Mesenchymal stem cell (in vitro differentiated cells and primary cell): ENCODE measurements at regions not wholly inside any gene's neighbourhood (a gene's known extent, or its start where the extent isn't known, plus 50 kb on each side); places are given as distances from the start of the nearest gene placed in this dataset.

ENCODE experiments used
- DNase-seq: peaks from one replicate; pipeline ENCODE4 v3.0.0-alpha.2; 2013
- H2AFZ ChIP-seq: one replicate; pipeline ENCODE4 v1.6.1; 2013; ENCODE audit warnings: low read depth, mild to moderate bottlenecking, control low read depth, inconsistent platforms, low read length, moderate library complexity
- H2AK5ac ChIP-seq: 2 replicates; pipeline ENCODE4 v1.6.1; 2013; ENCODE audit warnings: low read length, moderate library complexity, mild to moderate bottlenecking, inconsistent platforms; ENCODE audit not compliant: severe bottlenecking
- H2BK120ac ChIP-seq: one replicate; pipeline ENCODE4 v1.6.1; 2013; ENCODE audit warnings: low read depth, mild to moderate bottlenecking, inconsistent platforms, low read length, moderate library complexity
- H2BK12ac ChIP-seq, 2 experiments: one replicate each; pipeline ENCODE4 v1.6.1; 2013; ENCODE audit warnings: inconsistent platforms in 2 of 2, low read length in 2 of 2, mild to moderate bottlenecking in 2 of 2, moderate library complexity in 2 of 2, control low read depth in 1 of 2
- H2BK15ac ChIP-seq: one replicate; pipeline ENCODE4 v1.6.1; 2013; ENCODE audit warnings: mild to moderate bottlenecking, low read depth, inconsistent platforms; ENCODE audit not compliant: poor library complexity, severe bottlenecking
- H2BK5ac ChIP-seq: 2 replicates; pipeline ENCODE4 v1.6.1; 2013; ENCODE audit warnings: low read depth, mild to moderate bottlenecking, low read length, control low read depth, inconsistent platforms; ENCODE audit not compliant: poor library complexity, severe bottlenecking
- H3K14ac ChIP-seq, 2 experiments: one replicate each; pipeline ENCODE4 v1.6.1; 2013; ENCODE audit warnings: inconsistent platforms in 2 of 2, low read length in 2 of 2, control low read depth in 1 of 2, mild to moderate bottlenecking in 1 of 2, moderate library complexity in 1 of 2
- H3K18ac ChIP-seq, 2 experiments: one replicate each; pipeline ENCODE4 v1.6.1; 2013; ENCODE audit warnings: inconsistent platforms in 2 of 2, low read length in 2 of 2, control low read depth in 1 of 2, low read depth in 1 of 2, mild to moderate bottlenecking in 1 of 2
- H3K23ac ChIP-seq, 2 experiments: one replicate each; pipeline ENCODE4 v1.6.1; 2013; ENCODE audit warnings: inconsistent platforms in 2 of 2, low read length in 2 of 2, mild to moderate bottlenecking in 2 of 2, moderate library complexity in 2 of 2, control low read depth in 1 of 2
- H3K27ac ChIP-seq: 2 replicates; pipeline ENCODE4 v1.5.1; 2013; ENCODE audit warnings: mild to moderate bottlenecking, moderate library complexity, low read length, control low read depth, inconsistent platforms; ENCODE audit not compliant: poor library complexity, severe bottlenecking
- H3K27me3 ChIP-seq, 2 experiments: 2 replicates each; pipeline versions ENCODE4 v1.6.1 to v1.7.0; 2013; ENCODE audit warnings: low read length in 2 of 2, mild to moderate bottlenecking in 2 of 2, moderate library complexity in 2 of 2, control low read depth in 1 of 2, inconsistent platforms in 1 of 2; ENCODE audit not compliant: control insufficient read depth in 1 of 2, insufficient read depth in 1 of 2
- H3K36me3 ChIP-seq, 2 experiments: 2 replicates each; pipeline versions ENCODE4 v1.6.1 to v1.7.0; 2013; ENCODE audit warnings: low read length in 2 of 2, control low read depth in 1 of 2, inconsistent platforms in 1 of 2, low read depth in 1 of 2, mild to moderate bottlenecking in 1 of 2; ENCODE audit not compliant: insufficient read depth in 2 of 2, control insufficient read depth in 1 of 2
- H3K4ac ChIP-seq, 2 experiments: one replicate each; pipeline ENCODE4 v1.6.1; 2013; ENCODE audit warnings: inconsistent platforms in 2 of 2, low read length in 2 of 2, mild to moderate bottlenecking in 2 of 2, moderate library complexity in 2 of 2, control low read depth in 1 of 2, low read depth in 1 of 2
- H3K4me1 ChIP-seq: 2 replicates; pipeline ENCODE4 v1.6.1; 2013; ENCODE audit warnings: low read depth, low read length, control low read depth; ENCODE audit not compliant: control insufficient read depth, insufficient read depth
- H3K4me2 ChIP-seq: 2 replicates; pipeline ENCODE4 v1.6.1; 2013; ENCODE audit warnings: low read length, mild to moderate bottlenecking, inconsistent platforms; ENCODE audit not compliant: poor library complexity, severe bottlenecking
- H3K4me3 ChIP-seq, 2 experiments: 2 replicates each; pipeline versions ENCODE4 v1.5.1 to v1.7.0; 2013; ENCODE audit warnings: low read length in 2 of 2, mild to moderate bottlenecking in 2 of 2, control low read depth in 1 of 2, low read depth in 1 of 2; ENCODE audit not compliant: insufficient read depth in 1 of 2
- H3K79me1 ChIP-seq: replicated peaks from 2 replicates; pipeline ENCODE4 v1.6.1; 2013; ENCODE audit warnings: mild to moderate bottlenecking, control low read depth, low read length, inconsistent platforms; ENCODE audit not compliant: poor library complexity, severe bottlenecking
- H3K9ac ChIP-seq: 2 replicates; pipeline ENCODE4 v1.7.0; 2013; ENCODE audit warnings: mild to moderate bottlenecking, low read length, moderate library complexity
- H3K9me3 ChIP-seq: 2 replicates; pipeline ENCODE4 v1.7.0; 2013; ENCODE audit warnings: mild to moderate bottlenecking, low read length; ENCODE audit not compliant: control insufficient read depth
- H4K8ac ChIP-seq: one replicate; pipeline ENCODE4 v1.6.1; 2013; ENCODE audit warnings: inconsistent platforms, mild to moderate bottlenecking, low read length, moderate library complexity
- H4K91ac ChIP-seq: one replicate; pipeline ENCODE4 v1.6.1; 2013; ENCODE audit warnings: mild to moderate bottlenecking, low read length, inconsistent platforms
- WGBS: methylation state at CpG from one replicate; pipeline ENCODE4 v1.1.7; 2013; ENCODE audit warnings: mixed read lengths; 5-methylcytosine and 5-hydroxymethylcytosine counted together

- Histone ChIP-seq H3K14ac (no peak overlapping the region), H2AK5ac (no peak overlapping the region), H3K4ac (no peak overlapping the region), H2BK5ac (no peak overlapping the region), H3K9me3 (no peaks in the 10 kb centered on the region), H4K8ac (no peak overlapping the region), H3K4me1 (no peaks in the 10 kb centered on the region), H2BK120ac (no peak overlapping the region), H3K27ac (no peak overlapping the region), H2AFZ (no peak overlapping the region), H3K36me3 (no peaks in the 10 kb centered on the region), H4K91ac (no peak overlapping the region), H3K9ac (no peak overlapping the region), H2BK15ac (no peak overlapping the region), H3K27me3 (no peaks in the 10 kb centered on the region), H3K23ac (no peak overlapping the region), H2BK12ac (no peak overlapping the region), H3K4me3 (no peak overlapping the region), H3K18ac (no peak overlapping the region), H3K4me2 (no peak overlapping the region), H3K79me1 (no peaks in the 10 kb centered on the region)
- DNase-seq, result no peak
- no CpG with 5 or more reads among the region's 1 CpG for WGBS
Measured at GRCh38 chr7:106565428-106565827, 95.5 kb downstream of the CCDC71L start.

- Histone ChIP-seq H2AK5ac (no peak overlapping the region), H2BK15ac (no peak overlapping the region), H3K14ac (no peak overlapping the region), H3K79me1 (no peaks in the 10 kb centered on the region), H2BK12ac (no peak overlapping the region), H2BK120ac (no peak overlapping the region), H3K18ac (no peak overlapping the region), H3K4me3 (no peak overlapping the region), H3K36me3 (no peaks in the 10 kb centered on the region), H3K27me3 (no peaks in the 10 kb centered on the region), H3K4me2 (no peak overlapping the region), H4K8ac (no peak overlapping the region), H3K9ac (no peak overlapping the region), H2AFZ (no peak overlapping the region), H3K23ac (no peak overlapping the region), H3K27ac (no peak overlapping the region), H4K91ac (no peak overlapping the region), H3K4ac (no peak overlapping the region), H3K4me1 (no peaks in the 10 kb centered on the region), H3K9me3 (no peaks in the 10 kb centered on the region), H2BK5ac (no peak overlapping the region)
- 83% methylated on average over 3 of the region's 3 CpGs for WGBS
- DNase-seq, result peak; percentile 18
Measured at GRCh38 chr7:106563466-106564150, 97.3 kb downstream of the CCDC71L start.

GRCh38 chr7:106562711-106563366, 98.1 kb downstream of the CCDC71L start:
- no peak overlapping the region for H2BK120ac ChIP-seq
- no peak overlapping the region for H2BK15ac ChIP-seq
- H4K8ac ChIP-seq, result no peak overlapping the region
- no peaks in the 10 kb centered on the region for H3K79me1 ChIP-seq
- DNase-seq, result no peak
- H3K14ac ChIP-seq, result no peak overlapping the region
- no peaks in the 10 kb centered on the region for H3K36me3 ChIP-seq
- H2BK5ac ChIP-seq, result no peak overlapping the region
- 96% methylated on average over 1 of the region's 3 CpGs for WGBS
- H2BK12ac ChIP-seq, result no peak overlapping the region
- no peaks in the 10 kb centered on the region for H3K4me1 ChIP-seq
- H3K9me3 ChIP-seq, result no peaks in the 10 kb centered on the region
- no peak overlapping the region for H3K4ac ChIP-seq
- no peak overlapping the region for H3K27ac ChIP-seq
- no peaks in the 10 kb centered on the region for H3K27me3 ChIP-seq
- no peak overlapping the region for H3K4me3 ChIP-seq
- H3K9ac ChIP-seq, result no peak overlapping the region
- H3K4me2 ChIP-seq, result no peak overlapping the region
- H2AFZ ChIP-seq, result no peak overlapping the region
- no peak overlapping the region for H3K18ac ChIP-seq
- no peak overlapping the region for H4K91ac ChIP-seq
- H3K23ac ChIP-seq, result no peak overlapping the region
- H2AK5ac ChIP-seq, result no peak overlapping the region

- 93% methylated on average over 3 of the region's 4 CpGs for WGBS
- no peak overlapping the region for H2AK5ac ChIP-seq
- H4K91ac ChIP-seq, result no peak overlapping the region
- no peaks in the 10 kb centered on the region for H3K36me3 ChIP-seq
- H2BK120ac ChIP-seq, result no peak overlapping the region
- no peak overlapping the region for H2BK5ac ChIP-seq
- H3K79me1 ChIP-seq, result no peaks in the 10 kb centered on the region
- H3K4ac ChIP-seq, result no peak overlapping the region
- no peak overlapping the region for H4K8ac ChIP-seq
- no peak overlapping the region for H2AFZ ChIP-seq
- H3K27me3 ChIP-seq, result no peaks in the 10 kb centered on the region
- H3K4me2 ChIP-seq, result no peak overlapping the region
- H3K18ac ChIP-seq, result no peak overlapping the region
- H3K9ac ChIP-seq, result no peak overlapping the region
- no peak overlapping the region for H3K27ac ChIP-seq
- H2BK12ac ChIP-seq, result no peak overlapping the region
- no peak for DNase-seq
- no peaks in the 10 kb centered on the region for H3K9me3 ChIP-seq
- H3K4me1 ChIP-seq, result no peaks in the 10 kb centered on the region
- no peak overlapping the region for H3K14ac ChIP-seq
- H3K4me3 ChIP-seq, result no peak overlapping the region
- H2BK15ac ChIP-seq, result no peak overlapping the region
- H3K23ac ChIP-seq, result no peak overlapping the region
Measured at GRCh38 chr7:106561666-106562411, 99.1 kb downstream of the CCDC71L start.
